Sciatic nerve (tissue), 2 donors: ENCODE measurements at regions not wholly inside any gene's neighbourhood (a gene's known extent, or its start where the extent isn't known, plus 50 kb on each side); places are given as distances from the start of the nearest gene placed in this dataset.

Experiments used
- ATAC-seq: fragments of 200-7000 bp; cut with Tn5 transposase; one replicate; pipeline ENCODE4 v1.9.1; 2020; ENCODE audit warnings: mild to moderate bottlenecking, moderate library complexity
- DNase-seq: peaks from one replicate; pipeline ENCODE4 v3.0.0-alpha.2; 2020; ENCODE audit warnings: low spot score
- intact Hi-C: fragments of 100-400 bp; cut with DNase I; formaldehyde crosslinking; loops from one replicate; pipeline ENCODE4 v1.14.2; 2022
- donor health status: DM: no; HTN: no; CAD: no.
- donor health status: DM: no; HTN: no; CAD: no.

DNA sequence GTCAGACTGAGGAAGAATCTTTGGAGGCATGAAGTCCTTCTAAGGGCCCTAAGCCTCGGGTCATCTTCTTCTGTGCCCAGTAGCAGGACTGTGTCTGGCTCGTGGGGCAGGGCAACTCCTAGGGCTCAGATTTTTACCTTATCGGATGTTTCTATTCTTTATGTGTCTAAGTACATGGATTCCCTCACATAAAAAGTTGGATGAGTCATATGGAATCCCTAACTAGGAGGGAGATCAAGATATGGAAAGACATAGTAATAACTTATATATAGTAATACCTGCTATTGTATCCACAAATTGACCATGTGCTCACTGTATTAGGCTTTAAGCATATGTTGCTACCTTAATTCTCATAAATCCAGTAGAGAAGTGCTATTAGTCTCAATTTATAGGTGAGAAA, 364.5 kb upstream of the CAMK1G start:
- ATAC-seq (no peak), DNase-seq (no peak)
- intact Hi-C loops: no loop called here

DNA sequence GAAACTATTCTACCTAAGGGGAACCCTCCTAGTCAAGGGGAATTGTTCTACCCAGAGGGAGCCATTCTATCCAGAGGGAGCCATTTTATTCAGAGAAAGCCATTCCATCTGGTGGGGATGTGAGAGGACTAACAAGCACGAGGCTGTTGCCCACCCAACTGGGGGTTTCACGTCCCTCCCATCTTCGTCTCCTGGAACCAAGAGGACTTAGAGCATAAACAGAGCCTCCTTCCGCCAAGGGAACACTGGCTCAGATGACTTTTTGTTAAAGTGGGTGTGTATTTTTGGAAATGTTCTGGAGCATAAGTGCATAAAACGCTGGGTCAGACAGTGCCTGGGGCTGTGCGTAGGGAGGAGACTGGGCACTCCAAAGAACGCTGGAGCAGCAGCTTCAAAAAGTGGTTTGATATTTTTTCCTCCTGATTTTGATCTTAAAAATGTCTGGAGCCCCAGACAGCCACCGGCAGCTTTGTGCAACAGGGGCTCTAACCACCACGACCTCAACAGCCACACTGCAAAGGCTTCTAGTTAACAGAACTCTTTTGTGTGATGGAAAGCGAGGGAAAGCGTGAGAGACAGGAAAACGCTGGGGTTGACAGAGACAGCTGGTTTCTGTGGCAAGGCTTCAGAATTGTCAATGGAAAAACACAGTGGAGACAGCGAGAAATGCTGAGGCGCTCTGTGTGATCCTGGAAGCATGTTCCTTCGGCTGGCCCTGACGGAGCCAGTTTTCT, 363.6 kb upstream of the CAMK1G start:
- intact Hi-C loops: no loop called here
- ATAC-seq: no peak
- no peak for DNase-seq

DNA sequence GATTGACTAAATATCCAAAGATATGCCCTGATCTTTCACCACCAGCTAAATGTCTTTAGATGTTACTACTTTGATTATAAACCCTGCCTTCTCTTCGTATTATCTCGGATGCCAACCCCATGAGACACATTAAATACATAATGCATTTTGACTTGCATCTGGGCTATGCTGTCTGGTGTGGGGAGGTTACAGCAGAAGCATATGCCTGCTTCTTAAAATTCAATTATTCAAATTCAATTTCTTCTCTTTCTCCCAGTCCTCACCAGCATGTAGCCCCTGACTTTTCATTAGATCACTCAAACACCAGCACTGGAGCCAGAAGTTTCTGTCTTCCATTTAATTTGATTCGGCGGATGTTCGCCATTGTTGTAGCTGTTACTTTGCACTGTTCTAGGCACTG, 360.7 kb upstream of the CAMK1G start:
- no peak for ATAC-seq
- no peak for DNase-seq
- intact Hi-C loops: no loop called here

DNA sequence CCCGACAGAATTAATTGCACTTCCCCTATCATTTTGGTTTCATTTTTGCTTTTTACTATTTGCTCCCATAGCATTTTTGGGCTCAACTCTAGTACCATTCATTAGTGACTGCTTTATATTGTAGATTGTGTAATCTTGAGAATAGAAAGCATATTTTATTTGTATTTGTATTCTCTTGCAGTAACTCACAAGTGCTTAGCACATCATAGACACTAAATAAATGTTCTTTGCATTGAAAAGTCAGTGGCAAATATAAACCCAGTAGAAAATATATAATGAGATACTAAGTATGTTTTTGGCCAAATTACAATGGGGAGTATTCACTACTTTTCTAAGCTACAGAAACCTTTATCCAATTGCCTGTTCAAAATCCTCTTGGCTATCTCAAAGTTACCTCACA, 359.7 kb upstream of the CAMK1G start:
- ATAC-seq (no peak), DNase-seq (no peak)
- intact Hi-C loops: no loop called here

DNA sequence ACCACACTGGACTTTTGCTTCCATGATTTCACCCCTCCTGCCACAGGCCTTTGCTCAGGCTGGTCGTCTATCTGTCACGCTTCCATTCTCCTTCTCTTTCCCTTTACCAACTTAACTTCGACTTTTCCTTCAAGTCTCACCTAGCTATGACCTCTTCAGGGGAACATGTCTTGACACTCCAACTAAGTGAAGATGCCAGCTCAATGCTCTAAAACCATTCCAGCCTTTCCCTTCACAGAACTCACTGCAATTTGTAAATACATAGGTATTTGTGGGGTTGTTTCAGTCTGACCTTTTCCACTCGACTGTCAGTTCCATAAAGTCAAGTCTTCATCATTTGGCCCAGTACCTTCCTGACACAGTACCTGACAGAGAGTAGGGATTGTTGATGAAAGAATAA, 358.6 kb upstream of the CAMK1G start:
- no peak for DNase-seq
- ATAC-seq: no peak
- intact Hi-C loops: no loop called here

DNA sequence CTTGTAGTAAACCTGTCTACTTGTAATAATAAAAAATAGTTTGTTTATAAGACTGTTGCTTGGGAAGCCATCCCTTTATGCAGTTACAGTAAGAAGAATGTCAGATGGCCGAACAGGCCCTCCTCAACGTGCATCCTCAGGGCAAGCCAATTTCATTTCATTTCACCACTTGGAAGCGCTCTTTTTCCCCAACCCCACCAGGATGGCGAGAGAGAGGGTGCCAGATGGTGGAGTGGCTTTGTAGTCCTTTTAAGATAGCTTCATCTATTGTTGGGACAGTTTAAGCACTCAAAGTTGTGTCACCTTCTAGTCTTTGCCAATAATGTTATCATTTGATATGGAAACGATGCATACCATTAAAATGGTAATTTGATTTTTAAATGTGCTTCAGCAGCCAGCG, 356.3 kb upstream of the CAMK1G start:
- DNase-seq: no peak

DNA sequence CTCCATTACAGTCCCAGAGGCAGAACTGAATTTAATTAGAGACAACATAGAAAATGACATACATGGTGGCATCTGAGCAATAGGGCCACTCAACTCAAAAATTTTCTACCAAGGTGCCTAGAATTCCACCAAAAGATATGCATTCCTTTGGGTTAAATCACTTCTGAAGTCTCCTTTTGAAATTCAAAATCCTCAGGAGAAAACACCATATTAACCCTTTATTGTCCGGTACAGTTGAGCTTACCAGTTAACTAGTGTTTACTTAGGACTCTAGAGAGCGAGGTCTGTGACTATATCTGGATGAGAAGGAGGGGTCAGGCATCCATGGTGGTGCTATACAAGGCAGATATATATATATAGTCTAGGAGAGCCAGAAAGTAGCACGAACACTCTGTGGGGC, 355.6 kb upstream of the CAMK1G start:
- ATAC-seq (no peak), DNase-seq (no peak)
- intact Hi-C loops: no loop called here

More for the DNA sequence above, 356.3 kb upstream of the CAMK1G start:
- ATAC-seq: no peak
- intact Hi-C loops: no loop called here

DNA sequence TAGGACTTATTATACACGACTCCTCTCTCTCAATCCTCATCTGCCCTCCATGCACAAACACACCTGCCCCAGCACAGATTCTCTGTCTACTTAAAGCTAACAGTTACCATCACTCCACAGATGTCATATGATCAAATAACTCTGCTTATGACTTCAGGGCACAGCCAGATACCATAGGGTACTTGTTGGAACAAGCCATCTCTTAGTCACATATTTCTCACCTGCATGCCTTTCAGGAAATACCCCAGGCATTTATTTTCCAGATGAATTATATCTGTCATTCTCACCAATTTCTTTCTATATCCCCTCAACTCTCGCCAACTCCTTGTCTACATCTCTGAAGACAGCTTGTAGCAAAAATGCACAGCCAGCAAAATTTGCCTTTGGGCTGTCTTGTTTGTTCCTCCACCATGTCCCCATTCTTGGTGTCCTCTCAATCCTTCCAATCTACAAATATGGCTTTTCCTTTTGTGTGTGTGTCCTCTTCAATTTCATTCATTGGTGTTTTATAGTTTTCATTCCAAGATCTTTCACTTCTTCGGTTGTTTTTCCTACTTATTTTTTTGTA, 353.9 kb upstream of the CAMK1G start:
- intact Hi-C loops: no loop called here
- DNase-seq (no peak), ATAC-seq (no peak)

DNA sequence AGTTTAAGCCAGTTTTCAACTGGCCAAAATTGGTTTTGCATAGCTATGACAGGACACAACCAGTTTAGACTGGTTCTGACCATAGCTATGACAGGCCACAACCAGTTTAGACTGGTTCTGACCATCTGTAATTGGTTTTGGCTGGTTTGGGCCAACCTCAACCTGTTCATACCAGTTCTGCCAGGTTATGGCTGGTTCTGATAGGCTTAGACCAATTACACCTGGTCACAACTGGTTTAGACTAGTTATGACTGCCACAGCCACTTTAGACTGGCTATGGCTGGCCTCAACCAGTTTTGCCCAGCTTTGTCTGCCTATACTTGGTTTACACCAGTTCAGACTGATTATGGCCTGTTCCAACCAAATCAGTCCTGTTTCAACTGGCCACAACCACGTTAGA, 353.2 kb upstream of the CAMK1G start:
- intact Hi-C loops: no loop called here
- no peak for ATAC-seq
- DNase-seq: no peak

DNA sequence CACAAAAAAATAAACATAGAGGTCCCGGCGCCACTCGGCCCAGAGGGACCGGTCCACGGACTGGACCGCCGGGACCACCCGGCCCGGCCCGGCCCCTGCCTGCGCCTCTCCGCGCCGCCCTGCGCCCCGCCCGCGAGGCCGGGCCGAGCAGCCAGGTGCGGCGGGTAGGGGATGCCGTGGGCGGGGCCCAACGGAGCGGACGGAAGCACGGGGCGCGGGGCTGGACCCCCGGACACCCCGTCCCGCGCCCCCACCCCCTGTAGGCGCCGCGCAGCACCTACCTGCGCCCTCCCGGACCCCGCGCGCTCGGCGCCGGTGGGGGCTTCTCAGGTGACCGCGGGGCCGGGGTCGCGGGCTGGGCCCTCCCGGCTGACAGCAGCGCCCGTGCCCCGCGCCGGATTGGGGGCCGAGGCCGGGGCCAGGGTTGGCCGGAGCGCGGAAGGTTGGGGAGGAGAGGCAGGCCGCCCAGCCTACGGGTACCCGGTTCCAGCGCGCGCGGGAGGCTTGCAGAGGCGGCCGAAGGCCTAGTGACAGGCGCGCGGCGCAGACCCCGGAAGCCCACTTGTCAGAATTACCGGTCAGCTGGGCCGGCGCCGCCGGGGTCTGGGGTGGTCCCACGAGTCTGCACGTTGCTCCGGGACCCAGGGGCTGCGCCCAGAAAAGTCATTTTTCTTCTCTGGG, 351.9 kb upstream of the CAMK1G start:
- intact Hi-C loops: no loop called here
- DNase-seq: no peak
- ATAC-seq: no peak

DNA sequence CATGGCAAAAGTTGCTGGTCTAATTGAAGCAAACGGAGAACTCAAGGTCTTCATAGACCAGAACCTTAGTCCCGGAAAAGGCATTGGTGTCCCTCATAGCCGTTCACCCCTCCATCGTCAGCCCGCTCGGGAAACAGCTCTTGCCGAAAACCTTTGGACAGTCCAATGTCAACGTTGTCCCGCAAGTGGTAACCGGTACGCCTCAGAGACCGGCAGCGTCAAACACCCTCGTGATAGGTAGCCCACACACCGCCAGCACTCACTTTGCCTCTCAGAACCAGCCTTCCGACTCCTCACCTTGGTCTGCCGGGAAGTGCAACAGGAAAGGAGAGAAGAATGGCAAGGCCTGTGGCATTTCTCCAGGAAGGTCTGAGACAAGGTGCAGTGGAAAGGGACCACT, 351.3 kb upstream of the CAMK1G start:
- intact Hi-C loops: no loop called here
- ATAC-seq: no peak
- DNase-seq: no peak

DNA sequence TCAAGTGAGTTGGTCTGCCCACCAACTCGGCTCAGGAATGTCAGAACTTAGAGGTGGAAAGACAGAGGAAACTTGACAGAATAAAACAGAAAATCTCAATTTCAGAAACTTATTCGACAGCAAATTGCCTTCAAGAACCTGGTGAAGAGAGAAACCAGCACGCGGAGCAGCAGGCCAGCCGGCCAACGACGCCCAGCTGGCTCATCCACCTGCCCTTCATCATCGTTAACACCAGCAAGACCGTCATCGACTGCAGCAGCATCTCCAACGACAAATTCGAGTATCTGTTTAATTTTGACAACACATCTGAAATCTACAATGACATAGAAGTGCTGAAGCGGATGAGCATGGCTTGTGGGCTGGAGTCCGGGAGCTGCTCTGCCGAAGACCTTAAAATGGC, 350.8 kb upstream of the CAMK1G start:
- ATAC-seq (no peak), DNase-seq (no peak)
- intact Hi-C loops: no loop called here

DNA sequence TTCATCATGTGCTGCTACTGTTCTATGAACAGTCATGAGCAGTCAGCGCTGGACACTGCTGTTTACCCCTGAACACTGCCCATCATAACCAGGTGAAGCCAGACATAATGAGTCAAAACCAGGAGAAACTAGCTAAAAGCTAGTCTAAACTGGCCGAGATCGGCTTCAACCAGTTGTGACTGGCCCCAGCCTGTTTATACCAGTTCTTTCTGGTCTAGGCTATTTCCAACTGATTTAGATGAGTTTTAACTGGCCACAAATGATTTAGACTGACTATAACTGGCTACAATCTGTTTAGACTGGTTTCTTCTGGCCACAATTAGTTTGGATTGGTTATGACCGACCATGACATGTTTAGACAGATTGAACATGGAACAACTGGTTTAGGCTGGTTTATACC, 348.3 kb upstream of the CAMK1G start:
- DNase-seq: no peak
- no peak for ATAC-seq
- intact Hi-C loops: no loop called here

DNA sequence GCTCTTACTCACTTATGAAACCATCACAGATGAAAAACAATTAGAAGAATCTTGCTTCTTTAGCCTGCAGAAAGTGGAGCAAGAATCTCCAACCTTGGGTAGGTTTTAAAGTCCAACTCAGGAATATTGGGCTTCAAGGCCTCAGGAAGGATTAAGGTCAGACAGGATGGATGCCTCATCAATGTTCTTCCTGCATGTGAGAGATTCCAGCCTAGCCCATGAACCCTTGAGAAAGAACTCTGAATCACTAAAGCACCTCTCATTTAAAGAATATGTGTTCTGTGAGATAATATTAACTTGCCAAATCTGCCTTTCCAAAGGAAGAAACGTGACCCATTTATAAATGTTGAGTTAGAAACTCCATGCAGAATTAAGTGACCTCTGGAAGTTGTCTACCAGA, 345.2 kb upstream of the CAMK1G start:
- intact Hi-C loops: no loop called here
- no peak for DNase-seq
- no peak for ATAC-seq

DNA sequence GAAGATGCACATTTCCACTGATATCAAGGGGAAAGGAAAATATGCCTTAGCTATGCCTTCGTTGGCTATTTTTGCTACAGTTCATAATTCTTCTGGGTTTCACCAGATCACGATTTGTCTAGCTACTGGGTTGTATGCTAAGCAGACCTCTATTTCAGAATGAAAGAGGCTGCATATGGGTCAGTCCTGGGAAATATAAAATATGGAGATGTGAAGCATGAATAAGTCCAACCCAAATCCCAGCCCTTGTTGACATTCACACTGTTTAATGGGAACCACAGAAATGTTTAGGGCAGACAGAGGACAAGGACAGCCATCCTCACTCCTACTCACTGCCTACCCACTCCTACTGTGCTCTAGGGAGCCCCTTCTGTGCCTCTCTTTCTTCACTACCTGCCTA, 343.2 kb upstream of the CAMK1G start:
- ATAC-seq: no peak
- no peak for DNase-seq
- intact Hi-C loops: no loop called here

DNA sequence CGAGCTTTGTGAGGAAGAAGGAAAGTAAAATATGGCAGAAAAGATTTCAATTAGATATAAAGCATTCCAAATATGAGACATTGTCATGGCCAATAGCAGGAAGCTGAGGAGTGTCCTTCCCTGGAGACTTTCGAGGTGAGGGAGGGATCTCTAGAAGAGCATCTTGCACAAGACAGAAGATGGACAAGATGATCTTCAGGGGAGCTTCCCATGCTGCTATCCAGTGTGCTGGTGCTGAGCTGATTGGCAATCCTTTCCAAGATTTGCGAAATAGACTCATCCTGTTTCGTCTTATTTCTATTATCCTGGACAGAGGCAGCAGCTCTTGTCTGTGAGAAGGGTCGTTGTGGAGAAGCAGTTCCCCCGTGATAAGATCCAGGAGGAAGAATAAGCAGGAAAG, 342.0 kb upstream of the CAMK1G start:
- intact Hi-C loops: no loop called here
- DNase-seq: no peak
- ATAC-seq: no peak

DNA sequence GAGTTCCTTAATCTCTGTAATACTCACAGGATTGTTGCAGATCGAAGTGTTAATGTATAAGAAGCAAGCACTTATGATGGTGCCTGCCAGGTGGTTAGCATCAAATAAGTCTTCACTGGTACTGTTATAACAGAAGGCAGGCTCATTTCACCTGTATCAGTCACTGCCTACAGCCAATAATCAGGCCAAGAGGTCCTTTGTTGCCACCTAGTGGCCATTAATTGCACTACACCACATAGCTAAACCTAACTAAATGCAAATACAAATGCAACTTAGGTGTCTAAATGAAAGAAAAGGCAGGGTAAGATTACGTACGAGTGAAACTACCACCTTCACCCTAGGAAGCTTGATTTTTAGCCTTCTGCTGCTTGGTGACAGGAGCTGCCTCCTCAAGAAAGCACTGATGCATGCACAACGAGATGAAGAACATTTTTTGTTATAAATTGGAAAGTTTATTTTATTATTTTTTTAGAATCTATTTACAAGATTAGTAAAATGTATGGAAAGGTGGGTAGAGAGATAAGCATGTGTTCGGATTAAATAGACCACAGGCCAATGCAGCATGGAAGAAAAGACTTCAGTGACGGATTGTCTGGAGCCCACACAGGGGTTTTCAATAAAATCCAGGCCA, 334.8 kb upstream of the CAMK1G start:
- DNase-seq: no peak
- intact Hi-C loops: no loop called here

DNA sequence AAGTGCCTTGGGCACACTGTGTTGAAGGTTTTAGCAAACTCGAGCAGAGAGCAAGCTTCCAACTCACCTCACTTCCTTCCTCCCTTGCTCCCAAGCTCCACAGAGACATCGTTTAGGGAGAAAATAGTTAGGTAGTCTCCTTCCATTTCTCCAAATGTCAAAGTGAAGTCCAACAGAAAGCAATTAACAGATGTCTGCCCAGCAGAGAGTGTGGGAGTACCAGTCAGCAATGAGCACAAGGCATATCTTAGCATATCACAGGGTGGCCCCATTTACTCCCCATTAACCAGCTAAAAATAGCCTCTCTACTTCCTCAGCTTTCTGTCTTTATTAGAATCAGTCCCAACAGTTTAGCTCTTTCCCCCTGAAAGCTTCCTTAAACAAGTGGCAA, 334.2 kb upstream of the CAMK1G start:
- intact Hi-C loops: no loop called here
- ATAC-seq (no peak), DNase-seq (no peak)

More for the DNA sequence above, 334.8 kb upstream of the CAMK1G start:
- no peak for ATAC-seq

DNA sequence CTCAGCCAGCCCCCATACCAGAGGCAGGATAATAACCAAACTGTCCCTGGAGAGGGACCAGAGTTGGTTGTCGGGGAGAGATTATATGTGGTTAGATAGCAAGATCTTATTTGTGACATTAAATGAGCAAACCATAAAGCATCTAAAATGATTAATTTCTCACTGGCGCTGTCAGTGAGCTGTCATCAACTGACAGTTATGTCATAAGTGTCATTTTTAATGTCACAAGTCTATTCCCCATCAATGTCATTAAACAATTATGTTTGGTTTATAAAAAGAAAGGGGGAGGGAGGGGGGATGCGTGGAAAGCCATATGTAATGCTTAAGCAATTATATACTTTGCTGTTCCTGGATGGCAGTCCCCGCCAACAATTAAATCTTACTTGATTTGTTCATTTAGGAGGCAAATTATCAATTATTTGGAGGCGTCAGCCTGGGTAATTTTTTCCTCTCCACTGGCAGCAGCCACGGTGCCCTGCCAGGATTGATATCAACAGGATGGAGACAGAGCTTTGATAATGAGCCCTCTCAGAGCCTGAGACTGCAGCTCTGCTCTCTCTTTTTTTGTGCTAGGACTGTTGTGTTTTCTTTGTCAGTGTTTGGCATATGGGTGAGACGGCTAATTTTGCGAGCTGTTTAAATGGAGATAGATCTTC, 333.6 kb upstream of the CAMK1G start:
- DNase-seq: no peak
- intact Hi-C loops: loop anchor here (5.0 kb wide), 1 partner anchor 1607 kb away; no protein-coding TSS in a partner anchor
- no peak for ATAC-seq
